H1 (cell line): ENCODE measurements at regions not wholly inside any gene's neighbourhood (a gene's known extent, or its start where the extent isn't known, plus 50 kb on each side); places are given as distances from the start of the nearest gene placed in this dataset.

Experiments
- CEBPB ChIP-seq: IDR thresholded peaks from 2 replicates; pipeline ENCODE4 v1.6.1; 2012; ENCODE audit warnings: low read depth, low read length
- GABPA ChIP-seq: IDR thresholded peaks from 2 replicates; pipeline ENCODE4 v1.6.1; 2011; ENCODE audit warnings: mild to moderate bottlenecking, low read length, moderate library complexity, borderline replicate concordance; ENCODE audit not compliant: insufficient read depth
- NANOG ChIP-seq: IDR thresholded peaks from 2 replicates; pipeline ENCODE4 v1.6.1; 2011; ENCODE audit warnings: low read length, low read depth, mild to moderate bottlenecking, inconsistent platforms; ENCODE audit not compliant: insufficient read depth, poor library complexity, severe bottlenecking
- RFX5 ChIP-seq: IDR thresholded peaks from 2 replicates; pipeline ENCODE4 v1.6.1; 2011; ENCODE audit warnings: low read depth, low read length, improper control_type of control experiment, borderline replicate concordance
- TF ChIP-seq, protein P1 (sequence below): fragments of 300-600 bp; sonication (generic); IDR thresholded peaks from 2 replicates; pipeline ENCODE4 v1.7.1; 2012; ENCODE audit warnings: low read length, moderate library complexity, mild to moderate bottlenecking, inconsistent platforms; ENCODE audit not compliant: insufficient replicate concordance

DNA sequence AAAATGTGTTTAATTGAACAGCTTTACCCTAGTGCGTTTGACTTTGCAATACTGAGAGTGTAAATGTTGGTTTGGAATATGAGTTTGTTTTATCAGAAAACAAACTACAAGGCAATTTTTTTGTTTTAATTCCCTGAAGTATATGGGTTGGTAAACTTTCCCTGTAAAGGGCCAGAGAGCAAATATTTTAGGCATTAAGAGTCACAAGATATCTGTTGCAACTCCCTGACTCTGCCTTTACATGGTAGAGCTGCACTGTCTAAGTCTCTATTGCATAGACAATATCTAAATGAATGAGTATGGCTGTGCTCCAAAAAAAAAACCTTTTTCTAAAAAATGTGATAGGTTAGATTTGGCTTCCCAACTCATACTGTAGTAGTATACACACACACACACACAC, 115.1 kb upstream of the PBX1 start (continued):
- TF ChIP-seq, protein P1, sequence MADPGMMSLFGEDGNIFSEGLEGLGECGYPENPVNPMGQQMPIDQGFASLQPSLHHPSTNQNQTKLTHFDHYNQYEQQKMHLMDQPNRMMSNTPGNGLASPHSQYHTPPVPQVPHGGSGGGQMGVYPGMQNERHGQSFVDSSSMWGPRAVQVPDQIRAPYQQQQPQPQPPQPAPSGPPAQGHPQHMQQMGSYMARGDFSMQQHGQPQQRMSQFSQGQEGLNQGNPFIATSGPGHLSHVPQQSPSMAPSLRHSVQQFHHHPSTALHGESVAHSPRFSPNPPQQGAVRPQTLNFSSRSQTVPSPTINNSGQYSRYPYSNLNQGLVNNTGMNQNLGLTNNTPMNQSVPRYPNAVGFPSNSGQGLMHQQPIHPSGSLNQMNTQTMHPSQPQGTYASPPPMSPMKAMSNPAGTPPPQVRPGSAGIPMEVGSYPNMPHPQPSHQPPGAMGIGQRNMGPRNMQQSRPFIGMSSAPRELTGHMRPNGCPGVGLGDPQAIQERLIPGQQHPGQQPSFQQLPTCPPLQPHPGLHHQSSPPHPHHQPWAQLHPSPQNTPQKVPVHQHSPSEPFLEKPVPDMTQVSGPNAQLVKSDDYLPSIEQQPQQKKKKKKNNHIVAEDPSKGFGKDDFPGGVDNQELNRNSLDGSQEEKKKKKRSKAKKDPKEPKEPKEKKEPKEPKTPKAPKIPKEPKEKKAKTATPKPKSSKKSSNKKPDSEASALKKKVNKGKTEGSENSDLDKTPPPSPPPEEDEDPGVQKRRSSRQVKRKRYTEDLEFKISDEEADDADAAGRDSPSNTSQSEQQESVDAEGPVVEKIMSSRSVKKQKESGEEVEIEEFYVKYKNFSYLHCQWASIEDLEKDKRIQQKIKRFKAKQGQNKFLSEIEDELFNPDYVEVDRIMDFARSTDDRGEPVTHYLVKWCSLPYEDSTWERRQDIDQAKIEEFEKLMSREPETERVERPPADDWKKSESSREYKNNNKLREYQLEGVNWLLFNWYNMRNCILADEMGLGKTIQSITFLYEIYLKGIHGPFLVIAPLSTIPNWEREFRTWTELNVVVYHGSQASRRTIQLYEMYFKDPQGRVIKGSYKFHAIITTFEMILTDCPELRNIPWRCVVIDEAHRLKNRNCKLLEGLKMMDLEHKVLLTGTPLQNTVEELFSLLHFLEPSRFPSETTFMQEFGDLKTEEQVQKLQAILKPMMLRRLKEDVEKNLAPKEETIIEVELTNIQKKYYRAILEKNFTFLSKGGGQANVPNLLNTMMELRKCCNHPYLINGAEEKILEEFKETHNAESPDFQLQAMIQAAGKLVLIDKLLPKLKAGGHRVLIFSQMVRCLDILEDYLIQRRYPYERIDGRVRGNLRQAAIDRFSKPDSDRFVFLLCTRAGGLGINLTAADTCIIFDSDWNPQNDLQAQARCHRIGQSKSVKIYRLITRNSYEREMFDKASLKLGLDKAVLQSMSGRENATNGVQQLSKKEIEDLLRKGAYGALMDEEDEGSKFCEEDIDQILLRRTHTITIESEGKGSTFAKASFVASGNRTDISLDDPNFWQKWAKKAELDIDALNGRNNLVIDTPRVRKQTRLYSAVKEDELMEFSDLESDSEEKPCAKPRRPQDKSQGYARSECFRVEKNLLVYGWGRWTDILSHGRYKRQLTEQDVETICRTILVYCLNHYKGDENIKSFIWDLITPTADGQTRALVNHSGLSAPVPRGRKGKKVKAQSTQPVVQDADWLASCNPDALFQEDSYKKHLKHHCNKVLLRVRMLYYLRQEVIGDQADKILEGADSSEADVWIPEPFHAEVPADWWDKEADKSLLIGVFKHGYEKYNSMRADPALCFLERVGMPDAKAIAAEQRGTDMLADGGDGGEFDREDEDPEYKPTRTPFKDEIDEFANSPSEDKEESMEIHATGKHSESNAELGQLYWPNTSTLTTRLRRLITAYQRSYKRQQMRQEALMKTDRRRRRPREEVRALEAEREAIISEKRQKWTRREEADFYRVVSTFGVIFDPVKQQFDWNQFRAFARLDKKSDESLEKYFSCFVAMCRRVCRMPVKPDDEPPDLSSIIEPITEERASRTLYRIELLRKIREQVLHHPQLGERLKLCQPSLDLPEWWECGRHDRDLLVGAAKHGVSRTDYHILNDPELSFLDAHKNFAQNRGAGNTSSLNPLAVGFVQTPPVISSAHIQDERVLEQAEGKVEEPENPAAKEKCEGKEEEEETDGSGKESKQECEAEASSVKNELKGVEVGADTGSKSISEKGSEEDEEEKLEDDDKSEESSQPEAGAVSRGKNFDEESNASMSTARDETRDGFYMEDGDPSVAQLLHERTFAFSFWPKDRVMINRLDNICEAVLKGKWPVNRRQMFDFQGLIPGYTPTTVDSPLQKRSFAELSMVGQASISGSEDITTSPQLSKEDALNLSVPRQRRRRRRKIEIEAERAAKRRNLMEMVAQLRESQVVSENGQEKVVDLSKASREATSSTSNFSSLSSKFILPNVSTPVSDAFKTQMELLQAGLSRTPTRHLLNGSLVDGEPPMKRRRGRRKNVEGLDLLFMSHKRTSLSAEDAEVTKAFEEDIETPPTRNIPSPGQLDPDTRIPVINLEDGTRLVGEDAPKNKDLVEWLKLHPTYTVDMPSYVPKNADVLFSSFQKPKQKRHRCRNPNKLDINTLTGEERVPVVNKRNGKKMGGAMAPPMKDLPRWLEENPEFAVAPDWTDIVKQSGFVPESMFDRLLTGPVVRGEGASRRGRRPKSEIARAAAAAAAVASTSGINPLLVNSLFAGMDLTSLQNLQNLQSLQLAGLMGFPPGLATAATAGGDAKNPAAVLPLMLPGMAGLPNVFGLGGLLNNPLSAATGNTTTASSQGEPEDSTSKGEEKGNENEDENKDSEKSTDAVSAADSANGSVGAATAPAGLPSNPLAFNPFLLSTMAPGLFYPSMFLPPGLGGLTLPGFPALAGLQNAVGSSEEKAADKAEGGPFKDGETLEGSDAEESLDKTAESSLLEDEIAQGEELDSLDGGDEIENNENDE = no peak
- TF ChIP-seq GABPA (no peak), CEBPB (no peak), NANOG (no peak), RFX5 (no peak)
- TF ChIP-seq, all 59 proteins: peak for 0
